ENCODE measurements at regions not wholly inside any gene's neighbourhood (a gene's known extent, or its start where the extent isn't known, plus 50 kb on each side); places are given as distances from the start of the nearest gene placed in this dataset.
A peak's percentile ranks its signal among the peaks of the same experiment; 100 is the strongest.
"Not testable (repeated sequence)": the region's sequence is repeated elsewhere in the genome, so short reads cannot be mapped to it uniquely, and the experiment has no call there.

GRCh38 chrX:87941841-87942240 lies 424.2 kb downstream of the KLHL4 start:
- intact Hi-C loops (cut with micrococcal nuclease), result no loop called here
- Histone ChIP-seq H3K36me3 (ENCODE audit: insufficient read depth, low read length) (no peaks in the 10 kb centered on the region), H3K4me3 (ENCODE audit: low read length in 2 of 2) (no peak overlapping the region), H3K9me3 (ENCODE audit: control insufficient read depth in 1 of 2, low read length in 2 of 2) (no peaks in the 10 kb centered on the region), H3K27ac (ENCODE audit: low read depth, low read length) (no peak overlapping the region), H3K27me3 (ENCODE audit: insufficient read depth, low read length) (no peaks in the 10 kb centered on the region), H3K4me1 (ENCODE audit: insufficient read depth, low read length) (no peaks in the 10 kb centered on the region)
- H3K9me3 Mint-ChIP-seq, result peaks cover 0 to 2% (median 0%) of the 10 kb centered on the region in 8 donors
- H3K4me3 Mint-ChIP-seq, result no peak overlapping the region
- no peak for DNase-seq
- H3K4me1 Mint-ChIP-seq, result no peaks in the 10 kb centered on the region
- ChIA-PET POLR2A (ENCODE audit: partially characterized antibody) (no interaction called here), CTCF (ENCODE audit: partially characterized antibody) (no interaction called here)
- no peak overlapping the region for H3K27ac Mint-ChIP-seq
- no peaks in the 10 kb centered on the region for H3K36me3 Mint-ChIP-seq
- no peaks in the 10 kb centered on the region for H3K27me3 Mint-ChIP-seq

- Histone ChIP-seq H3K4me3 (ENCODE audit: low read length in 2 of 2) (no peak overlapping the region), H3K27ac (ENCODE audit: low read depth, low read length) (no peak overlapping the region), H3K36me3 (ENCODE audit: insufficient read depth, low read length) (no peaks in the 10 kb centered on the region), H3K9me3 (ENCODE audit: control insufficient read depth in 1 of 2, low read length in 2 of 2) (no peaks in the 10 kb centered on the region), H3K27me3 (ENCODE audit: insufficient read depth, low read length) (no peaks in the 10 kb centered on the region), H3K4me1 (ENCODE audit: insufficient read depth, low read length) (no peaks in the 10 kb centered on the region)
- intact Hi-C loops (cut with micrococcal nuclease), result no loop called here
- Mint-ChIP-seq H3K27ac (no peak overlapping the region), H3K4me3 (no peak overlapping the region), H3K4me1 (no peaks in the 10 kb centered on the region), H3K9me3 (no peaks in the 10 kb centered on the region), H3K27me3 (no peaks in the 10 kb centered on the region), H3K36me3 (no peaks in the 10 kb centered on the region)
- POLR2A ChIA-PET (ENCODE audit: partially characterized antibody), result no interaction called here
- CTCF ChIA-PET (ENCODE audit: partially characterized antibody), result no interaction called here
- no peak for DNase-seq
Observed at GRCh38 chrX:87961471-87961870, 443.9 kb downstream of the KLHL4 start.

- Histone ChIP-seq H3K27me3 (ENCODE audit: insufficient read depth, low read length) (no peaks in the 10 kb centered on the region), H3K27ac (ENCODE audit: low read depth, low read length) (no peak overlapping the region), H3K4me1 (ENCODE audit: insufficient read depth, low read length) (no peaks in the 10 kb centered on the region), H3K4me3 (ENCODE audit: low read length in 2 of 2) (no peak overlapping the region), H3K36me3 (ENCODE audit: insufficient read depth, low read length) (no peaks in the 10 kb centered on the region), H3K9me3 (ENCODE audit: control insufficient read depth in 1 of 2, low read length in 2 of 2) (no peaks in the 10 kb centered on the region)
- intact Hi-C loops (cut with micrococcal nuclease), result no loop called here
- Mint-ChIP-seq H3K36me3 (no peaks in the 10 kb centered on the region), H3K27me3 (no peaks in the 10 kb centered on the region), H3K9me3 (no peaks in the 10 kb centered on the region), H3K4me3 (no peak overlapping the region), H3K27ac (no peak overlapping the region), H3K4me1 (no peaks in the 10 kb centered on the region)
- DNase-seq, result no peak
- ChIA-PET POLR2A (ENCODE audit: partially characterized antibody) (no interaction called here), CTCF (ENCODE audit: partially characterized antibody) (no interaction called here)
Observed at GRCh38 chrX:87968118-87968517, 450.5 kb downstream of the KLHL4 start.

DNA sequence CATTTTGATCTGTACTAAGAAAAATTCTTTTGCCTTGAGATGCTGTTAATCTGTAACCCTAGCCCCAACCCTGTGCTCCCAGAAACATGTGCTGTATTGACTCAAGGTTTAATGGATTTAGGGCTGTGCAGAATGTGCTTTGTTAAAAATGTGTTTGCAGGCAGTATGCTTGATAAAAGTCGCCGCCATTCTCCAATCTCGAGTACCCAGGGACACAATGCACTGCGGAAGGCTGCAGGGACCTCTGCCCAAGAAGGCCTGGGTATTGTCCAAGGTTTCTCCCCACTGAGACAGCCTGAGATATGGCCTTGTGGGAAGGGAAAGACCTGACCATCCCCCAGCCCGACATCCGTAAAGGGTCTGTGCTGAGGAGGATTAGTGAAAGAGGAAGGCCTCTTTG lies 454.5 kb downstream of the KLHL4 start:
- H3K36me3 Mint-ChIP-seq; H3K27me3 ChIP-seq (ENCODE audit: insufficient read depth, low read length); DNase-seq; H3K9me3 ChIP-seq (ENCODE audit: control insufficient read depth in 1 of 2, low read length in 2 of 2); H3K27ac Mint-ChIP-seq; CTCF ChIA-PET (ENCODE audit: partially characterized antibody); H3K4me1 ChIP-seq (ENCODE audit: insufficient read depth, low read length); H3K27me3 Mint-ChIP-seq; H3K27ac ChIP-seq (ENCODE audit: low read depth, low read length); H3K36me3 ChIP-seq (ENCODE audit: insufficient read depth, low read length); intact Hi-C loops (cut with micrococcal nuclease); H3K4me1 Mint-ChIP-seq; POLR2A ChIA-PET (ENCODE audit: partially characterized antibody); H3K4me3 ChIP-seq (ENCODE audit: low read length in 2 of 2); H3K9me3 Mint-ChIP-seq; H3K4me3 Mint-ChIP-seq: not testable (repeated sequence)

GRCh38 chrX:87975365-87975764 lies 457.8 kb downstream of the KLHL4 start:
- CTCF ChIA-PET (ENCODE audit: partially characterized antibody), result no interaction called here
- Mint-ChIP-seq H3K27me3 (no peaks in the 10 kb centered on the region), H3K36me3 (no peaks in the 10 kb centered on the region), H3K27ac (no peak overlapping the region), H3K4me3 (no peak overlapping the region), H3K9me3 (peaks cover 0 to 5% (median 0%) of the 10 kb centered on the region in 8 donors), H3K4me1 (no peaks in the 10 kb centered on the region)
- Histone ChIP-seq H3K4me1 (ENCODE audit: insufficient read depth, low read length) (no peaks in the 10 kb centered on the region), H3K36me3 (ENCODE audit: insufficient read depth, low read length) (no peaks in the 10 kb centered on the region), H3K27me3 (ENCODE audit: insufficient read depth, low read length) (no peaks in the 10 kb centered on the region), H3K9me3 (ENCODE audit: control insufficient read depth in 1 of 2, low read length in 2 of 2) (no peaks in the 10 kb centered on the region), H3K27ac (ENCODE audit: low read depth, low read length) (no peak overlapping the region), H3K4me3 (ENCODE audit: low read length in 2 of 2) (no peak overlapping the region)
- POLR2A ChIA-PET (ENCODE audit: partially characterized antibody), result no interaction called here
- intact Hi-C loops (cut with micrococcal nuclease), result no loop called here
- no peak for DNase-seq

DNA sequence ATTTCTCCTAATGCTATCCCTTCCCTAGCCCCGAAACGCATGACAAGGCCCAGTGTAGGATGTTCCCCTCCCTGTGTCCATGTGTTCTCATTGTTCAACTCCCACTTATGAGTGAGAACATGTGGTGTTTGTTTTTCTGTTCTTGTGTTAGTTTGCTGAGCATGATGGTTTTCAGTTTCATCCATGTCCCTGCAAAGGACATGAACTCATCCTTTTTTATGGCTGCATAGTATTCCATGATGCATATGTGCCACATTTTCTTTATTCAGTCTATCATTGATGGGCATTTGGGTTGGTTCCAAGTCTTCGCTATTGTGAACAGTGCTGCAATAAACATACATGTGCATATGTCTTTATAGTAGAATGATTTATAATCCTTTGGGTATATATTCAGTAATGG lies 490.3 kb downstream of the KLHL4 start:
- intact Hi-C loops (cut with micrococcal nuclease); H3K27me3 ChIP-seq (ENCODE audit: insufficient read depth, low read length); H3K36me3 Mint-ChIP-seq; DNase-seq; CTCF ChIA-PET (ENCODE audit: partially characterized antibody); H3K27ac Mint-ChIP-seq; H3K9me3 ChIP-seq (ENCODE audit: control insufficient read depth in 1 of 2, low read length in 2 of 2); H3K27me3 Mint-ChIP-seq; H3K4me3 ChIP-seq (ENCODE audit: low read length in 2 of 2); H3K36me3 ChIP-seq (ENCODE audit: insufficient read depth, low read length); POLR2A ChIA-PET (ENCODE audit: partially characterized antibody); H3K4me1 Mint-ChIP-seq; H3K4me1 ChIP-seq (ENCODE audit: insufficient read depth, low read length); H3K27ac ChIP-seq (ENCODE audit: low read depth, low read length): not testable (repeated sequence)
- H3K9me3 Mint-ChIP-seq, result peaks cover 0 to 16% (median 4%) of the 10 kb centered on the region in 8 donors
- peak overlapping the region in 1 of 8 donors; percentile 24 for H3K4me3 Mint-ChIP-seq

DNA sequence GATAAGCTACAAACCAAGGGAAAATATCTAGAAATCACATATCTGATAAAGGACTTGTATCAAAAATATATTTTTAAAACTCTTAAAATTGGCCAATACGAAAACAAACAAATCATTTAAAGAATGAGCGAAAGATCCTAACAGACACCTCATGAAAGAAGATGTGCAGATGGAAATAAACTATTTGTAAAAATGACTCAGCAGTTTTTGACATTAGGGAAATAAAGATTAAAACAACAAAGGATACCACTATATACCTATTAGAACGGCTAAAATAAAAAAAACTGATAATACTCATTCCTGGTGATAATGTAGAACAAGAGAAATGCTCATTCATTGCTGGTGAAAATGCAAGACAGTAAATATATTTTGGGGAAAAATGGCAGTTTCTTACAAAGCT lies 506.4 kb downstream of the KLHL4 start:
- Mint-ChIP-seq H3K4me1 (no peaks in the 10 kb centered on the region), H3K27me3 (no peaks in the 10 kb centered on the region), H3K4me3 (no peak overlapping the region)

GRCh38 chrX:88072339-88073030 lies 554.9 kb downstream of the KLHL4 start:
- H3K4me1 ChIP-seq (ENCODE audit: insufficient read depth, low read length), result no peaks in the 10 kb centered on the region
- POLR2A ChIA-PET (ENCODE audit: partially characterized antibody), result no interaction called here
- Mint-ChIP-seq H3K9me3 (peaks cover 0 to 6% (median 1%) of the 10 kb centered on the region in 8 donors), H3K4me1 (no peaks in the 10 kb centered on the region), H3K36me3 (no peaks in the 10 kb centered on the region), H3K4me3 (no peak overlapping the region), H3K27me3 (no peaks in the 10 kb centered on the region), H3K27ac (no peak overlapping the region)
- no peak overlapping the region for H3K27ac ChIP-seq (ENCODE audit: low read depth, low read length)
- H3K4me3 ChIP-seq (ENCODE audit: low read length in 2 of 2), result no peak overlapping the region
- no peaks in the 10 kb centered on the region for H3K36me3 ChIP-seq (ENCODE audit: insufficient read depth, low read length)
- no peaks in the 10 kb centered on the region for H3K9me3 ChIP-seq (ENCODE audit: control insufficient read depth in 1 of 2, low read length in 2 of 2)
- CTCF ChIA-PET (ENCODE audit: partially characterized antibody), result no interaction called here
- no peak for DNase-seq
- intact Hi-C loops (cut with micrococcal nuclease), result no loop called here
- no peaks in the 10 kb centered on the region for H3K27me3 ChIP-seq (ENCODE audit: insufficient read depth, low read length)

More for the DNA sequence above, 506.4 kb downstream of the KLHL4 start:
- H3K27me3 ChIP-seq (ENCODE audit: insufficient read depth, low read length), result no peaks in the 10 kb centered on the region
- intact Hi-C loops (cut with micrococcal nuclease), result no loop called here
- Mint-ChIP-seq H3K9me3 (peaks cover 0 to 2% (median 0%) of the 10 kb centered on the region in 8 donors), H3K36me3 (no peaks in the 10 kb centered on the region), H3K27ac (no peak overlapping the region)
- no peak for DNase-seq
- ChIA-PET CTCF (ENCODE audit: partially characterized antibody) (no interaction called here), POLR2A (ENCODE audit: partially characterized antibody) (no interaction called here)
- no peaks in the 10 kb centered on the region for H3K9me3 ChIP-seq (ENCODE audit: control insufficient read depth in 1 of 2, low read length in 2 of 2)
- no peak overlapping the region for H3K27ac ChIP-seq (ENCODE audit: low read depth, low read length)
- no peaks in the 10 kb centered on the region for H3K4me1 ChIP-seq (ENCODE audit: insufficient read depth, low read length)
- no peak overlapping the region for H3K4me3 ChIP-seq (ENCODE audit: low read length in 2 of 2)
- H3K36me3 ChIP-seq (ENCODE audit: insufficient read depth, low read length), result no peaks in the 10 kb centered on the region
